ENCODE measurements at regions not wholly inside any gene's neighbourhood (a gene's known extent, or its start where the extent isn't known, plus 50 kb on each side); places are given as distances from the start of the nearest gene placed in this dataset.

- no peak overlapping the region for H3K4me2 ChIP-seq (ENCODE audit: low read length)
- H3K9me3 ChIP-seq (ENCODE audit: control insufficient read depth, insufficient read depth, low read length) = no peaks in the 10 kb centered on the region
- no peaks in the 10 kb centered on the region for H3K79me2 ChIP-seq (ENCODE audit: control insufficient read depth, low read length)
- no peaks in the 10 kb centered on the region for H3K4me1 ChIP-seq (ENCODE audit: control insufficient read depth, low read length)
- TF ChIP-seq CTCF (IDR thresholded peaks at IDR 0.05; ENCODE audit: low read depth, low read length, poor library complexity, severe bottlenecking) (no peak), EZH2phosphoT487 (IDR thresholded peaks at IDR 0.05; ENCODE audit: borderline replicate concordance, low read length) (no peak)
- no peaks in the 10 kb centered on the region for H4K20me1 ChIP-seq (ENCODE audit: control insufficient read depth, insufficient read depth, low read depth, low read length)
- H3F3A ChIP-seq (ENCODE audit: control insufficient read depth, insufficient read depth) = no peaks in the 10 kb centered on the region
- no peaks in the 10 kb centered on the region for H3K27me3 ChIP-seq (ENCODE audit: control insufficient read depth, low read length)
- no peaks in the 10 kb centered on the region for H3K36me3 ChIP-seq (ENCODE audit: control insufficient read depth, low read length)
- H3K27ac ChIP-seq (ENCODE audit: low read depth, low read length) = no peak overlapping the region
- H3K4me3 ChIP-seq (ENCODE audit: low read length) = no peak overlapping the region
- no peaks in the 10 kb centered on the region; the same call in 1 of the 2 replicates for H3K9me2 ChIP-seq (replicated peaks; ENCODE audit: control insufficient read depth, low read length)
These were observed 408.1 kb upstream of the PIK3R1 start for GRCh38 chr5:67807439-67807888.

DNA sequence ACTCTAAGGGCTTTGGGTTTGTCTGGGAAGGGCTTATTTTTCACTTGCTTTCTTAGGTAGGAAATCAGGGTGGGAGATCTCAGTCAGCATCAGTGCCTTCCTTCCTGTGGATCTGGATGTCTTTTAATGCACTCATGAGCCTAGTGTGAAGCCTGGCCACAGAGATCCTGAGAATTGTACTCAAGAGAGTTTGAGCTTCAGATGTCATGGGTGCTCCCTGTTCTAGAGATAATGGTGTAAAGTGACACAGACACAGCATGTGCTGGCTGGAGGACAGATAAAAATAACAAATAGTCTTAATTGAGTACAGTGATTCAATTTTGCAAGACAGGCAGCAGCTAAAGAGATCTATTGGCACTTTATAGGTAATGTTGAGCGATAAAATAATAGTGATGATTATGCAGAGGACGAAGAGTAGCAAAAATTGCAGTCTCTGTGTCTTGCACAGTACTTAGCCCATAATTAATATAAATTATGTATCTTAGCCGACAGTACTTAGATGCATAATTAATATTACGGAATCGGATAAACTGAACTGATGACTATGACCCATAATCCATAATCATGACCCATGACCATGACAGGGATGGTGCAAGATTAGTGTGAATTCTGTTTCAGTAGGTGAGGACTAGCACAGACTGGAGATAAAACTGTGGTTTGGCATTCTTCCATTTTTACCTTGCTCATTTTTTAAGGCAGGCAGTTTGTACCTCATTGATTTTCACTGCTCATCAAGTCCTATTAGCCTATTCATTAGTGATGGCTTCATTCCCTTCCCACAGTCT, 408.7 kb upstream of the PIK3R1 start:
- no peaks in the 10 kb centered on the region for H3K9me3 ChIP-seq (ENCODE audit: control insufficient read depth, insufficient read depth, low read length)
- no peak overlapping the region for H3K4me2 ChIP-seq (ENCODE audit: low read length)
- H3K9me2 ChIP-seq (replicated peaks; ENCODE audit: control insufficient read depth, low read length) = no peaks in the 10 kb centered on the region
- no peaks in the 10 kb centered on the region for H3K79me2 ChIP-seq (ENCODE audit: control insufficient read depth, low read length)
- no peak overlapping the region for H3K27ac ChIP-seq (ENCODE audit: low read depth, low read length)
- no peaks in the 10 kb centered on the region for H3K4me1 ChIP-seq (ENCODE audit: control insufficient read depth, low read length)
- no peaks in the 10 kb centered on the region for H3K27me3 ChIP-seq (ENCODE audit: control insufficient read depth, low read length)
- TF ChIP-seq CTCF (IDR thresholded peaks at IDR 0.05; ENCODE audit: low read depth, low read length, poor library complexity, severe bottlenecking) (no peak), EZH2phosphoT487 (IDR thresholded peaks at IDR 0.05; ENCODE audit: borderline replicate concordance, low read length) (no peak)
- H3K4me3 ChIP-seq (ENCODE audit: low read length) = no peak overlapping the region
- no peaks in the 10 kb centered on the region for H4K20me1 ChIP-seq (ENCODE audit: control insufficient read depth, insufficient read depth, low read depth, low read length)
- H3K36me3 ChIP-seq (ENCODE audit: control insufficient read depth, low read length) = no peaks in the 10 kb centered on the region
- H3F3A ChIP-seq (ENCODE audit: control insufficient read depth, insufficient read depth) = no peaks in the 10 kb centered on the region

GRCh38 chr5:67805666-67806348, 409.7 kb upstream of the PIK3R1 start:
- Histone ChIP-seq H3K79me2 (ENCODE audit: control insufficient read depth, low read length) (no peaks in the 10 kb centered on the region), H3F3A (ENCODE audit: control insufficient read depth, insufficient read depth) (no peaks in the 10 kb centered on the region), H3K4me1 (ENCODE audit: control insufficient read depth, low read length) (no peaks in the 10 kb centered on the region), H3K27me3 (ENCODE audit: control insufficient read depth, low read length) (no peaks in the 10 kb centered on the region), H3K36me3 (ENCODE audit: control insufficient read depth, low read length) (no peaks in the 10 kb centered on the region), H3K4me2 (ENCODE audit: low read length) (no peak overlapping the region), H4K20me1 (ENCODE audit: control insufficient read depth, insufficient read depth, low read depth, low read length) (no peaks in the 10 kb centered on the region), H3K9me2 (replicated peaks; ENCODE audit: control insufficient read depth, low read length) (no peaks in the 10 kb centered on the region), H3K9me3 (ENCODE audit: control insufficient read depth, insufficient read depth, low read length) (no peaks in the 10 kb centered on the region), H3K4me3 (ENCODE audit: low read length) (no peak overlapping the region), H3K27ac (ENCODE audit: low read depth, low read length) (no peak overlapping the region)
- TF ChIP-seq EZH2phosphoT487 (IDR thresholded peaks at IDR 0.05; ENCODE audit: borderline replicate concordance, low read length) (no peak), CTCF (IDR thresholded peaks at IDR 0.05; ENCODE audit: low read depth, low read length, poor library complexity, severe bottlenecking) (no peak)

All from DOHH2 (cell line).